ENCODE measurements at regions not wholly inside any gene's neighbourhood (a gene's known extent, or its start where the extent isn't known, plus 50 kb on each side); places are given as distances from the start of the nearest gene placed in this dataset.

GRCh38 chr15:38038659-38039442, 104.4 kb downstream of the TMCO5A start:
- TF ChIP-seq EZH2phosphoT487 (IDR thresholded peaks at IDR 0.05; ENCODE audit: low read depth, severe bottlenecking, unreplicated experiment), result no peak
- TF ChIP-seq EZH2 (IDR thresholded peaks at IDR 0.05; ENCODE audit: borderline replicate concordance), result no peak
- H3K4me1 ChIP-seq (ENCODE audit: insufficient read depth), result peaks cover 3% of the 10 kb centered on the region
- 81% methylated on average over 4 of the region's 4 CpGs for WGBS (ENCODE audit: low lambda C conversion rate, missing lambda C conversion rate)
- H3K36me3 ChIP-seq (replicated peaks; ENCODE audit: insufficient read depth, low read depth), result no peaks in the 10 kb centered on the region
- no peaks in the 10 kb centered on the region for H3K27me3 ChIP-seq
- H3K4me2 ChIP-seq, result no peak overlapping the region
- DNase-seq (ENCODE audit: low spot score), result no peak
- H3K79me2 ChIP-seq, result no peaks in the 10 kb centered on the region
- H3K27ac ChIP-seq, result no peak overlapping the region
- no peaks in the 10 kb centered on the region for H3K9me2 ChIP-seq (replicated peaks; ENCODE audit: insufficient read depth)
- no peak overlapping the region for H2AFZ ChIP-seq
- no peaks in the 10 kb centered on the region for H3K9me3 ChIP-seq (ENCODE audit: low read depth)
- H3K4me3 ChIP-seq, result no peak overlapping the region
- no peaks in the 10 kb centered on the region for H4K20me1 ChIP-seq (ENCODE audit: insufficient read depth, poor library complexity, severe bottlenecking)

DNA sequence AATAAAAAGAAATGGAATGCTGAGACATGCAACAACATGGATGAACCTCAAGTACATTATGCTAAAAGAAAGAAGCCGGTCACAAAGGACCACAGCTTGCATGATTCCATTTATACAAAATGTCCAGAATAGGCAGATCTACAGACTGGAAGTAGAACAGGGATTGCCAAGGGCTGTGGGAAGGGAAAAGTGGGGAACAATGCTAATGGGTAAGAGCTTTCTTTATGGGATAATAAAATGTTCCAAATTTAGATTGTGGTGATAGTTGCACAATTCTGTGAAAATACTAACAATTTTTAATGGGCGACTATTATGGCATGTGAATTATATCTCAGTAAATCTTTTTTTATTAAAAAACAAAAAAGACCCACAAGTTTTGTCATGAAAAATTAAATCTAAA, 106.2 kb downstream of the TMCO5A start:
- H2AFZ ChIP-seq, result no peak overlapping the region
- H3K27me3 ChIP-seq, result no peaks in the 10 kb centered on the region
- H3K27ac ChIP-seq, result no peak overlapping the region
- H3K4me3 ChIP-seq, result no peak overlapping the region
- H3K79me2 ChIP-seq, result no peaks in the 10 kb centered on the region
- no peaks in the 10 kb centered on the region for H4K20me1 ChIP-seq (ENCODE audit: insufficient read depth, poor library complexity, severe bottlenecking)
- H3K9me3 ChIP-seq (ENCODE audit: low read depth), result no peaks in the 10 kb centered on the region
- no peaks in the 10 kb centered on the region for H3K9me2 ChIP-seq (replicated peaks; ENCODE audit: insufficient read depth)
- 96% methylated on average over 2 of the region's 2 CpGs for WGBS (ENCODE audit: low lambda C conversion rate, missing lambda C conversion rate)
- TF ChIP-seq, protein P1, sequence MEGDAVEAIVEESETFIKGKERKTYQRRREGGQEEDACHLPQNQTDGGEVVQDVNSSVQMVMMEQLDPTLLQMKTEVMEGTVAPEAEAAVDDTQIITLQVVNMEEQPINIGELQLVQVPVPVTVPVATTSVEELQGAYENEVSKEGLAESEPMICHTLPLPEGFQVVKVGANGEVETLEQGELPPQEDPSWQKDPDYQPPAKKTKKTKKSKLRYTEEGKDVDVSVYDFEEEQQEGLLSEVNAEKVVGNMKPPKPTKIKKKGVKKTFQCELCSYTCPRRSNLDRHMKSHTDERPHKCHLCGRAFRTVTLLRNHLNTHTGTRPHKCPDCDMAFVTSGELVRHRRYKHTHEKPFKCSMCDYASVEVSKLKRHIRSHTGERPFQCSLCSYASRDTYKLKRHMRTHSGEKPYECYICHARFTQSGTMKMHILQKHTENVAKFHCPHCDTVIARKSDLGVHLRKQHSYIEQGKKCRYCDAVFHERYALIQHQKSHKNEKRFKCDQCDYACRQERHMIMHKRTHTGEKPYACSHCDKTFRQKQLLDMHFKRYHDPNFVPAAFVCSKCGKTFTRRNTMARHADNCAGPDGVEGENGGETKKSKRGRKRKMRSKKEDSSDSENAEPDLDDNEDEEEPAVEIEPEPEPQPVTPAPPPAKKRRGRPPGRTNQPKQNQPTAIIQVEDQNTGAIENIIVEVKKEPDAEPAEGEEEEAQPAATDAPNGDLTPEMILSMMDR (IDR thresholded peaks at IDR 0.05; ENCODE audit: poor library complexity), result no peak
- TF ChIP-seq EZH2phosphoT487 (IDR thresholded peaks at IDR 0.05; ENCODE audit: low read depth, severe bottlenecking, unreplicated experiment), result no peak
- no peak for TF ChIP-seq EZH2 (IDR thresholded peaks at IDR 0.05; ENCODE audit: borderline replicate concordance)
- H3K4me1 ChIP-seq (ENCODE audit: insufficient read depth), result peaks cover 3% of the 10 kb centered on the region
- H3K4me2 ChIP-seq, result no peak overlapping the region
- DNase-seq (ENCODE audit: low spot score), result no peak
- H3K36me3 ChIP-seq (replicated peaks; ENCODE audit: insufficient read depth, low read depth), result no peaks in the 10 kb centered on the region

DNA sequence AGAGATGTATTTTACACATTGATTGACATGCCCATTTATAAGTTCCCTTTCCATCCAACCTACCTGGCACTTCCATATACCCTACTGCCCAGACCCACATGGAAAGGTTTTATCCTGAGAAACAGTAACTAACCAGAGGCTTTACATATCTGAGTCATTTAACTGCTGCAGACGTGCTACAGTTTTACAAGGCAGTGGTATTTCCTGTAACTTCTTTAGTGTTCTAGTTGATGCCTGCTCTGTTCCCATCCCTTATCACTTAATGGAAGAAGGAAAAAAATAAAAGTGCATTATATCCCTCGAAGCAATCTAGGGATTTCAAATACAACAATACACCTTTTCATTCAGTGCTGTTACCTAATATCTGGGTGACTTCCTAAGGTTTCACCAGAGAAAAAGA, 107.1 kb downstream of the TMCO5A start:
- H3K79me2 ChIP-seq, result no peaks in the 10 kb centered on the region
- 6% methylated on average over 2 of the region's 2 CpGs for WGBS (ENCODE audit: low lambda C conversion rate, missing lambda C conversion rate)
- H3K9me2 ChIP-seq (replicated peaks; ENCODE audit: insufficient read depth), result no peaks in the 10 kb centered on the region
- no peak overlapping the region for H2AFZ ChIP-seq
- DNase-seq (ENCODE audit: low spot score), result peak; percentile 46
- peaks cover 3% of the 10 kb centered on the region for H3K4me1 ChIP-seq (ENCODE audit: insufficient read depth)
- peak overlapping the region; percentile 8 for H3K27ac ChIP-seq
- no peak overlapping the region for H3K4me2 ChIP-seq
- H3K36me3 ChIP-seq (replicated peaks; ENCODE audit: insufficient read depth, low read depth), result no peaks in the 10 kb centered on the region
- TF ChIP-seq EZH2phosphoT487 (IDR thresholded peaks at IDR 0.05; ENCODE audit: low read depth, severe bottlenecking, unreplicated experiment), result no peak
- no peak for TF ChIP-seq EZH2 (IDR thresholded peaks at IDR 0.05; ENCODE audit: borderline replicate concordance)
- TF ChIP-seq, protein P1 (IDR thresholded peaks at IDR 0.05; ENCODE audit: poor library complexity), result no peak
- H3K9me3 ChIP-seq (ENCODE audit: low read depth), result no peaks in the 10 kb centered on the region
- H3K27me3 ChIP-seq, result no peaks in the 10 kb centered on the region
- no peak overlapping the region for H3K4me3 ChIP-seq
- no peaks in the 10 kb centered on the region for H4K20me1 ChIP-seq (ENCODE audit: insufficient read depth, poor library complexity, severe bottlenecking)

DNA sequence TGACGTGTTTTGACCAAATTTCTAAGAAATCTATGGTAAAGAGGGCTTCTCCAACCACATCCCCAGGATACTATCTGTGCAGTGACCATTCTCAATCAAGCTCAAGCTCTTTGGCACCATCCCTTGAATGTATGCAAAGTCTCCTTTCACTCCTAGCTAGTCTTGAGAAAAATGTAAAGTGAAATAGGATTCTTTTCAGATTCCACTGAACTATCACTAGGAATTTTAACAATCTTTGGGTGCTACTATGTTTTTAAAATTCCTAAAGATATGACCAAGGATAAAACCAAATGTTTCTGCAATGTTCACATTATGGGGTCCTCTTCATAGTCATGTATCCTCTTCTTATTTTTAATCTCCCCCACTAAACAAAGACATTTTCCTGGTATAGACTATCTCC, 107.8 kb downstream of the TMCO5A start:
- no peaks in the 10 kb centered on the region for H3K79me2 ChIP-seq
- H4K20me1 ChIP-seq (ENCODE audit: insufficient read depth, poor library complexity, severe bottlenecking), result no peaks in the 10 kb centered on the region
- H3K27me3 ChIP-seq, result no peaks in the 10 kb centered on the region
- no peaks in the 10 kb centered on the region for H3K9me3 ChIP-seq (ENCODE audit: low read depth)
- peaks cover 3% of the 10 kb centered on the region for H3K4me1 ChIP-seq (ENCODE audit: insufficient read depth)
- H3K4me3 ChIP-seq, result no peak overlapping the region
- WGBS (ENCODE audit: low lambda C conversion rate, missing lambda C conversion rate), result 58% methylated on average over 1 of the region's 1 CpG
- no peaks in the 10 kb centered on the region for H3K9me2 ChIP-seq (replicated peaks; ENCODE audit: insufficient read depth)
- H3K36me3 ChIP-seq (replicated peaks; ENCODE audit: insufficient read depth, low read depth), result no peaks in the 10 kb centered on the region
- no peak overlapping the region for H2AFZ ChIP-seq
- H3K27ac ChIP-seq, result peak overlapping the region; percentile 8
- no peak for TF ChIP-seq EZH2 (IDR thresholded peaks at IDR 0.05; ENCODE audit: borderline replicate concordance)
- TF ChIP-seq EZH2phosphoT487 (IDR thresholded peaks at IDR 0.05; ENCODE audit: low read depth, severe bottlenecking, unreplicated experiment), result no peak
- TF ChIP-seq, protein P1 (IDR thresholded peaks at IDR 0.05; ENCODE audit: poor library complexity), result no peak
- H3K4me2 ChIP-seq, result no peak overlapping the region
- DNase-seq (ENCODE audit: low spot score), result no peak
